ENCODE measurements at regions not wholly inside any gene's neighbourhood (a gene's known extent, or its start where the extent isn't known, plus 50 kb on each side); places are given as distances from the start of the nearest gene placed in this dataset.

DNA sequence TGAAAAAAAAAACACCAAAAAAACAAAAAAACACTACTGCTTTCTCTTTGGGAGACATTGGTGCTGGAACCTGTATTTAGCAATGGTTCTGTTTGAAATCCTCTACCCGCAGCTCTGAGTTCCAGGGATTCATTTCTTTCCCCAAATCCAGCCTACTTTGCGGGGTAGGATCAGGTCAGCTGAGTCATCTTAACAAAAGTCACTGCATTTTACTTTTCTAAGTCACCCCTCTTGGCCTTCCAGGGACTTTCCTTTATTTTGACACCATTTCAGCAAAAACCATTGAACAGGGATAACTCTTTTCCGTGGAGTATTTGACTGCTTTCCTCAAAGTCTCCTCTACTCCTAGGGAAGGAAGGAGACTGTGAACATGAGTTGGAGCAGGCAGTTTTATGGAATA, 837.6 kb downstream of the MAFB start:
- no peak for DNase-seq

DNA sequence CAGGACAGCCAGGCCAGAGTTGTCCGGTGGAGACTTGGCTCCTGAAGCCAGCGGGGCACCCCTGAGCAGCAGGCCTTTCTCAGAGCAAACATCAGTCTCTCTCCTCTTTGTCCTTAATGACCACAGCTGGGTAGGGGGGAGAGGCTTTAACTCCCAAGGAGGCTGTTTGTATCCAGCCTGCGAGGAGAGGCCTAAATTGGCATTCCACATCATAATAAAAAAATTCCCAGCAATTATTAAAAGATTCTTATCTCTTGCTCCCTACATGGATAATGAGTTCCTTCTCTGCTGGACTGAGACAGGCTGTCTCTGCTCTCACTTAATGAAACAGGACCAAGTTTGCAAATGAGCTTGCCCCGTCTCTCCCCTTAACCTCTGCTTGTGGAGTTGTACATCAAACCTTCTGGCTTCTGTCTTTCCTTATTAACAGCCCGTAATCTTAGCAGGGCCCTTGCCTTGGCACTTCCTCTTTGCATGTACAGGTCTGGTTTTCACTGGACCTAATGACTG, 838.2 kb downstream of the MAFB start:
- DNase-seq = no peak

GRCh38 chr20:39850246-39850645, 838.8 kb downstream of the MAFB start:
- no peak for DNase-seq

DNA sequence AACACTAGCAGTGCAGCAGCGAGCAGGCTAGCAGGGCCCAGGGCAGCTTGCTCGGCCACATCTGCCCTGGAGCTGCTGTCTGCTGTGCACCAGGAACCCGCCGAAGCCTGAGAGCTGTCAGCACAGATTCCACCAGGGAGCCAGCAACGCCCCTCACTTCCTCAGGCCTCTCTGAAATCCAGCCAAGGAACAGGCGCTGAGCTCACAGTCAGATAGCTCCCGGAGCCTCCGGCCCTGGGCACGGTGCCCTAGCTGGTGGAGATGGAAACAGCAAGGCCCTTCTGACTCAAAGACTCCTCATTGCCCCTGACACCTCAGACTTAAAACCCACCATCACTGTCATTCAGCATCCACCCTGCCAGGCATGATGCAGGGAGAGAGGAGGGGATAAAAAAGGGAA, 839.4 kb downstream of the MAFB start:
- no peak for DNase-seq

- DNase-seq = no peak
These were observed 839.9 kb downstream of the MAFB start for GRCh38 chr20:39849171-39849570.

DNA sequence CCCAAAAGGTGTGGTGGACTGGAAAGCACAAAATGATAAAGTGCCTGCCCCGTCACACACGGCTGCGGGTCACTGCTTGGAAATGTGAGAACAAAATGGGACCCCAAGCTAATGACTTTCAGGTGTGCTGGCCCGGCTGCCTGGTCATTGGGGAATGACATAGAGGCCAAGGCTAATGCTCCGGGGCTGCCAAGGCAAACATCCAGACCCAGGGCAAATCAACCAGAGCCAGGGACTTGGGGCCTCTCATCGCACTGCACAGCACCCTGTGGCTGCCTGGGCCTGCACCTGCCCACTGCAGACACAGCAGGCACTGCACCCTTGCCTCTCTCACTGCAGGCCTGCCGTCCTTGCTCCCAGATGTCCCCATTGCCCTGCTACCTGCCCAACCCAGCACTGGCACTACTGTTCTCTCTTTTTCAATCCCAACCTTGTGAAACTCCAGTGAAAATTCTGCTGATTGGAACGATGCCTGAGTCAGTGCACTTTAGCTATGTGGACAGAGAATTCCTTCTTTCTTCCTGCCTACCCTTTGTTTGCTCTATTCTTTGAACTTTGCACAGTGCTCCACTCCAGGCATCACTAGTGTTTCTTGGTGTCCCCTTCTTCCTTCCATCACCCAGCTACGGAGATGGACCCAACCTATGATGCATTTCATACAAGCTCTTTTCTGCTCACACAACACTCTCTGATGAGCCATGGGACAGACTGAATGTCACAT, 849.5 kb downstream of the MAFB start:
- DNase-seq = no peak

DNA sequence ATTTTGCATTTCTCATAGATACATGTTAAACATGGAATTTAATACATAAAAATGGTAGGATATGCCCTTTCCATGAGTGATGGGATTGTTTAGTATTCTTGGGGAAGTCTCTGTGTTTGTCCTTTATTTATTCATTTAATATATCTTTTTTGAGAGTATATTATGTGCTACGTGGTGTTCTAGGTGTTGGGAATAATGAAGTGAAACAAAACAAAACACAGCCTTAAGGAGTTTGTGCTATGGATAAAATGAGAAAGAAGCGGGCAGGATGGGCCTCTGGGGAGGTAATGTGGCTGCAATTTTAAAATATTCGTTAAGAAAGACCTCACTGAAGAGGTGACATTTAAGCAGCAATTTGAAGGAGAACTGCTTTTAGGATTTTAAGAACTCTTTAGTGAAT, 851.5 kb downstream of the MAFB start:
- no peak for DNase-seq

- DNase-seq = no peak
These were observed 853.8 kb downstream of the MAFB start for GRCh38 chr20:39835130-39835842.

GRCh38 chr20:39830903-39831302, 858.1 kb downstream of the MAFB start:
- no peak for DNase-seq

- DNase-seq = peak; percentile 26
These were observed 859.4 kb downstream of the MAFB start for GRCh38 chr20:39829661-39830060.

DNA sequence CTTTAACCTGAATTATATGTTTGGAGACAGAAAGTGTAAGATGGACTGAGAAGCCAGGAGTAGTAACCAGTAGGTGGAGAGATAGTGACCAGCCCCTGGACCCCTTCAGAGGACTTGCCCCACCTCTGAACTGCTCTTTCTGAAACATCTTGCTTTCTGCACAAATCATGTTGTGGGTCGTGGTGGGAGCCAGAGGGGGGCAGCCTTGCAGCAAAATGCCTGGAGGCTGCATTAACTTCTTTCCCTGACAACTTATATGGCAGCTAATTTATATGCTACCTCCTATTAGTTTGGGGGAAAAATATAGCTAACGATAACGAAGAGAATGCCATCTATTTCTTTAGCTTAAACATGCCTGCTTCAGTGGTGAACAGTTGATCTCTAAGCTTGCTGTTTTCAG, 859.8 kb downstream of the MAFB start:
- DNase-seq = no peak

DNA sequence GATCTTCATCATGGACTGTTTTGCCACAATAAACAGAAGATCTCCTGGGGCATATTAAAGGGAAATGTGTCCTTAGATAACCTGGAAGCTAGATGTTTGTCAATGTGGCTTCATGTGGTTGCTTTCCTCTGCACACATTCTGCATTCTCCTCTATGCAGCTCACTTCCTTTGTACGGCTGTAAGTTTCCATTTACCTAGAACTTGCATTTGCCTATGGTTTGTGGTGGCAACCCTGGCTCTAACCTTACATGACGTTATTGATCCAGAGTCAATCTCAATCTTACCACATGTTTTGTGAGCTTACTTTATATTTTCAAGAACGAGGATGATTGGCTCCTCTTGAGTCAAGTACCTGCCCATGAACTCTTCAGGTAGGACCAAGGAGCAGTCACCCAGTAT, 863.1 kb downstream of the MAFB start:
- no peak for DNase-seq

GRCh38 chr20:39825524-39825923, 863.4 kb downstream of the DHX35 start:
- DNase-seq = no peak

DNA sequence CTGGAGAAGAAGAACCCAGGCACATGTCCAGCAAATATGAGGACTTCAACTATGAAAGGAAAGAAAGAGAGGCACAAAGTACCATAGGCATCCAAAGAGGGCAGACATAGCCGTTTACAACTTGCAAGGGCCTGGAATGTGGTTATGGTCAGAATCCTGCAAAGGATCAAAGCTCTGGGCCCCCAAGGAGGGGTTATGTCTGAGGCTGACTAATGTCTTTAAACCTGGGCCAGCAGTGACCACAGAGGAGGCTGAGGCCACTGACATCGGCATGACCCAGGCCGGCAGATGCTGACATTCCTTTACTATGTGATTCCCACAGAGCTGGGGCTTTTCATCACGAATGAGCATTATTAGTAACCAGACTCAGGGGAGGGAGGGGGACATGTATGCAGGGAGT, 861.1 kb downstream of the DHX35 start:
- no peak for DNase-seq

DNA sequence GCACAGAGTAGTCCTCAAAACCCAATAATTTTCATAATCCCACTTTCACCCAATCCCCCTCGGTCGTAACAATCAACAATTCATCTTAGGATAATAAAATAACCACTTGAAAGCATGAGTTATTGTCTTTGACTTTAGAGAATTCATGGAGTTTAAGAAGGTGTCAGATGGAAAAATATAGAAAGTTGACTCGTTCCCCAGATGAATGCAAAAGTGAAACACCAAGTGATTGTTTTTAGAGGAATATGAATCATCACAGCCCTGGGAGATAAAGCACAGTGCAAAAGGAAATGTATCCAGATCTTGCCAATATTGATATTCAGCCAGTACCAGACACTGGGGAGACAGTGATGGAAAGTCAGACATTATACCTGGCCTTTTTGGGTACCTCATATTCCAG, 860.5 kb downstream of the DHX35 start:
- no peak for DNase-seq

DNA sequence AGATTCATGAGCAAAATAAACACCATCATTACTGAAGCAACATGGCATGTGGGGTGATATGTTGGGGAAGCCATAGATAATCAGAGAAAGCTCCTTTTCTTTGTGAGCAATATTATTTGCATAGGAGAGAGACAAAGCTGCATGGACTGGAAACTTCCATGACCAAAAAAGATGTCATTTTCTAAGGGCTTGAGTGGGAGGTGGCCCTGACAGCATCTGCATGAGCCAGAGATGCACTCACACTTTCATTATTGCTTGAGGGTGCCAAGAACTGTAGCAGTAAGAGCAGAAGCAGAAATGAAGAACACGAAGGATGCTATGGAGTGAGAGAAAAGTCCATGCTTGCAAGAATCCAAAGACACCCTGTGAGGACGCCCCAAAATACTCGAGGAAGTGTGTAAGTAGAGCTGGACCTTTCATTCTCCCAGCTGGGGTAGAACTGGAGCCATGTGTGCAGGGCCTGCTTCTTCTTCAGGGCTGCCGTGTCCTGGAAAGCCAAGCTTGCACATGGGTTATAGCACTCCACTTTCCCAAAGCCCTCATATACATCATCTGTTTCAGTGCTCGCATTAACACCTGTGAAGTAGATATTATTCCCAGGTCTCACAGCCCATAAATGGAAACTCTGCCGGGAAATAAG, 851.2 kb downstream of the DHX35 start:
- no peak for DNase-seq

DNA sequence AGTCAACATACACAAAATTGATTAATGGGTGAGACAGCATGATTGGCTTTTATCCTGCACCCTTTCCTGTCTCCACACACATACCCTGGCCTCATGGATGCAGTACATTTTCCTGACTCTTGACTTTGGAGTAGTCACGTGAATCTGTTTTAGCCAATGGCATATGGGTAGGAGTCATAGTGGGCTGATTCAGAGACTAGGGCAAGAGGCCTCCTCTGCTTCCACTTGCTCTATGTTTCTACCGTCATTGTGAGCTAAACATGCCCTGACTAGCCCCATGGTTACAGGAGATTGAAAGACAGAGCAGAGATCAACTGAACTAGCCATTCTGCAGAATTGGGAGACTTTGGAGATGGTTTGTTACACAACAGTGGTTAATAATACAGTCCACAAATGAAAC, 850.0 kb downstream of the DHX35 start:
- DNase-seq = no peak

DNA sequence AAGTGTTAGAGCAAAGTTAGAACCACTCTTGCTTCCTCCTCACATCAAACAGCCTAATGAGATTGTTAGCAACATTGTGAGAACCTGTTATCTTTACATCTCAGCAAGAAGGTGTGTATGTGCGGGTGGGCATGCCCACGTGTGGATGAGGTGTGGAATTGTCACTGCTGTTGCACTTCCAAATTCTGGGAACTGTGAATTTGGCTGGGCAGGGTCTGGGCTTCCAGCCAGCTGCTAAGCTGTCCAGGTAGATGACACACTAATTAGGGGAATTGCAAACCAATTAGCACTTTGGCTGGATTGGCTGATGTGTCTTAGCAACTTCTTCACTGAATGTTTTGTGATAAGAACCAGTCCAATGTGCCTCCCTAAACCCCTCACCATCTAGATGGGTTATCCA, 848.2 kb downstream of the DHX35 start:
- no peak for DNase-seq

DNA sequence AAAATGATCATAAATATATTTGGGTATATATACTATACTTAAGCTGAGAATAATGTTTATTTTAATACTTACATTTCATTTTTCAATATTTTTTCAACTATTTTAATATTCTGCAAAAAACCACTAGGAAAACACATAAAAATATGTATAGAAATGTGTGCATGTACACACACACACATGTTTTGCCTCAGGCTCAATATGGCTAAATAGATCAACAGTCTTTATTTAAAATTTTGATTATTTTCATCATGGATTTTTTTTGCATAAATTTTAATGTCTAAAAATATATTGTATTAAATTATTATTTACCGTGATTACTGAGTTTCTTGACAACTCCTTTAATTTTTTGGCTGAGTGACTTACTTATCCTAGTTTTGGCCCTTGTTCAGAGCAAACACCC, 846.5 kb downstream of the DHX35 start:
- no peak for DNase-seq

DNA sequence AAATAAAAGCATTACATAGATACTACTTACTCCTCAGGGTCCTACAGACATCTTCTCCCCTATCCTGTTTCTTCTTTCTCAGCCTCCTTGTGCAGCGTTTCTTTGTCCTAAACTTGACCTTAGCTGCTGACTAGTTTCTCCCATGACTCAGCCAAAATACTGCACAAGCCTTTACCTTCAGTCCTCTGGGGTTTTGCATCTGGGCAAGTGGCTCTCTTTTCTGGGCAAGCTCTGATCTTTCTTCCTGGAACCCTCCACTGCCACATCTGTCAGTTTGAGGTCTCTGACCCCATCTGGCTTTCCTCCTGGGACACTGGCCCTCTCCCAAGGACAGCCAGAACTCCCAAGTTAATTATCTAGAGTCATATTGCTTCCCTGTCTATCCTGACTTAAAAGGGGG, 838.4 kb downstream of the DHX35 start:
- no peak for DNase-seq

DNA sequence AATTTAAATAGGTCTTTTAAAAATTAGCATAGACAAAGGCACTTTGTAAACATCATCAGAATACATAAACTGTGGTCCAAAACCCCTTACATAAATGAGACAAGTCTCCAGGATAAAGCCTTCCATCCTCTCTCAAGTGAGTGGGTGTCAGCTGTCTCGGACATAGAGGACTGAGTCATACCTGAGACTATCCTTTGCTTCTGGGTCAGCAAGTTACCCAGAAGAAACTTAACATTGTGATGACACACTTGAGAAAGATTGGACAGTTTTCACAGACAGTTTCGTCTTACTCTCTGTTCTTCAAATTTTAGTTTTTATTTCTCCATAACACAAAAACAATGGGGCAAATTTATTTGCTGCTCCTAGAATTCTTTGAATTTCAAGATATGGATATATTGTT, 838.0 kb downstream of the DHX35 start:
- DNase-seq = no peak

GRCh38 chr20:39799366-39799965, 837.3 kb downstream of the DHX35 start:
- no peak for DNase-seq

GRCh38 chr20:39795401-39796272, 833.5 kb downstream of the DHX35 start:
- DNase-seq = no peak

All from stimulated activated CD8-positive, alpha-beta memory T cell treated with anti-CD3 and anti-CD28 coated beads, Interleukin-4, amount 100 ng/mL, for 48 hours (primary cell).